Naive thymus-derived CD4-positive, alpha-beta T cell (primary cell): ENCODE measurements at regions not wholly inside any gene's neighbourhood (a gene's known extent, or its start where the extent isn't known, plus 50 kb on each side); places are given as distances from the start of the nearest gene placed in this dataset.

Experiments used
- ATAC-seq: fragments of 150-1000 bp; cut with Tn5 transposase; 2 replicates; pipeline ENCODE4 v1.10.0; 2021; ENCODE audit warnings: mild to moderate bottlenecking, moderate library complexity
- CTCF ChIA-PET: fragments of 350-600 bp; sonication (Branson Sonifier 250); formaldehyde crosslinking; loops from one replicate; lab custom pipeline; 2021; ENCODE audit warnings: antibody characterized with exemption; lab: Charles Lee
- POLR2A ChIA-PET: fragments of 350-600 bp; sonication (Branson Sonifier 250); formaldehyde crosslinking; loops from one replicate; lab custom pipeline; 2021; ENCODE audit warnings: antibody characterized with exemption, inconsistent platforms; lab: Charles Lee
- DNase-seq, 9 donors: peaks; one replicate each; pipeline versions ENCODE4 v3.0.0 to v3.0.0-alpha.2; 2020 to 2022; ENCODE audit warnings: mixed read lengths in 1 of 9
- H3K27ac ChIP-seq: one replicate; pipeline ENCODE4 v1.7.0; 2013; ENCODE audit warnings: mild to moderate bottlenecking, low read depth, low read length, moderate library complexity
- H3K27me3 ChIP-seq, 2 donors: one replicate each; pipeline ENCODE4 v1.7.0; 2013; ENCODE audit warnings: low read length in 2 of 2, mild to moderate bottlenecking in 2 of 2, moderate library complexity in 2 of 2; ENCODE audit not compliant: control insufficient read depth in 2 of 2, insufficient read depth in 2 of 2
- H3K36me3 ChIP-seq, 3 experiments: 1 replicate in 2 of 3; 2 replicates in 1 of 3; pipeline ENCODE4 v1.7.0; 2013; ENCODE audit warnings: low read length in 3 of 3, mild to moderate bottlenecking in 3 of 3, moderate library complexity in 1 of 3; ENCODE audit not compliant: insufficient read depth in 3 of 3, control insufficient read depth in 2 of 3
- H3K4me1 ChIP-seq, 2 donors: one replicate each; pipeline ENCODE4 v1.7.0; 2013; ENCODE audit warnings: low read length in 2 of 2, mild to moderate bottlenecking in 2 of 2, moderate library complexity in 1 of 2; ENCODE audit not compliant: control insufficient read depth in 2 of 2, insufficient read depth in 2 of 2
- H3K4me3 ChIP-seq: 2 replicates; pipeline ENCODE4 v1.7.0; 2013; ENCODE audit warnings: mild to moderate bottlenecking, low read length
- H3K9me3 ChIP-seq, 3 experiments: 1 replicate in 2 of 3; 2 replicates in 1 of 3; pipeline ENCODE4 v1.7.0; 2013; ENCODE audit warnings: low read length in 3 of 3; ENCODE audit not compliant: control insufficient read depth in 2 of 3
- H3K27ac Mint-ChIP-seq, 9 donors: one replicate each; pipeline ENCODE4 v1.8.0; 2020 to 2022; ENCODE audit warnings: mixed read lengths in 9 of 9, mild to moderate bottlenecking in 8 of 9, moderate library complexity in 5 of 9, inconsistent platforms in 2 of 9
- H3K27me3 Mint-ChIP-seq, 5 donors: one replicate each; pipeline ENCODE4 v1.8.0; 2021 to 2022; ENCODE audit warnings: mixed read lengths in 5 of 5, mild to moderate bottlenecking in 1 of 5
- H3K36me3 Mint-ChIP-seq, 5 donors: one replicate each; pipeline ENCODE4 v1.8.0; 2020 to 2022; ENCODE audit warnings: mixed read lengths in 5 of 5, mild to moderate bottlenecking in 3 of 5, inconsistent platforms in 1 of 5
- H3K4me1 Mint-ChIP-seq, 7 donors: one replicate each; pipeline ENCODE4 v1.8.0; 2020 to 2022; ENCODE audit warnings: mixed read lengths in 7 of 7, mild to moderate bottlenecking in 3 of 7, inconsistent platforms in 1 of 7
- H3K4me3 Mint-ChIP-seq, 10 donors: one replicate each; pipeline ENCODE4 v1.8.0; 2020 to 2022; ENCODE audit warnings: mild to moderate bottlenecking in 10 of 10, mixed read lengths in 10 of 10, moderate library complexity in 6 of 10, inconsistent platforms in 2 of 10
- H3K9me3 Mint-ChIP-seq, 11 donors: one replicate each; pipeline ENCODE4 v1.8.0; 2020 to 2022; ENCODE audit warnings: mixed read lengths in 11 of 11, mild to moderate bottlenecking in 4 of 11, inconsistent platforms in 1 of 11, moderate library complexity in 1 of 11
- intact Hi-C, 2 donors: fragments of 100-400 bp; cut with micrococcal nuclease; formaldehyde crosslinking; loops; one replicate each; pipeline ENCODE4 v1.15.1; 2023

- peaks cover 0 to 3% (median 0%) of the 10 kb centered on the region in 11 donors for H3K9me3 Mint-ChIP-seq
- H3K9me3 ChIP-seq, result no peaks in the 10 kb centered on the region
- H3K27me3 ChIP-seq, result no peaks in the 10 kb centered on the region
- no peak overlapping the region for H3K4me3 Mint-ChIP-seq
- no peaks in the 10 kb centered on the region for H3K36me3 ChIP-seq
- no peaks in the 10 kb centered on the region for H3K4me1 Mint-ChIP-seq
- H3K36me3 Mint-ChIP-seq, result no peaks in the 10 kb centered on the region
- H3K27ac Mint-ChIP-seq, result no peak overlapping the region
- intact Hi-C loops, result no loop called here
- ChIA-PET CTCF (no interaction called here), POLR2A (no interaction called here)
- ATAC-seq (no peak), DNase-seq (no peak)
- no peak overlapping the region for H3K27ac ChIP-seq
- H3K4me3 ChIP-seq, result no peak overlapping the region
- H3K4me1 ChIP-seq, result no peaks in the 10 kb centered on the region
- peaks cover 0 to 14% (median 12%) of the 10 kb centered on the region in 5 donors for H3K27me3 Mint-ChIP-seq
Observed at GRCh38 chr1:4597020-4597419, 57.4 kb upstream of the AJAP1 start.

- ChIA-PET CTCF (no interaction called here), POLR2A (no interaction called here)
- H3K36me3 Mint-ChIP-seq, result no peaks in the 10 kb centered on the region
- H3K27me3 Mint-ChIP-seq, result peaks cover 2 to 22% (median 17%) of the 10 kb centered on the region in 5 donors
- H3K9me3 ChIP-seq, result no peaks in the 10 kb centered on the region
- H3K4me1 Mint-ChIP-seq, result no peaks in the 10 kb centered on the region
- no peak for ATAC-seq
- H3K4me3 ChIP-seq, result no peak overlapping the region
- H3K27ac ChIP-seq, result no peak overlapping the region
- no peaks in the 10 kb centered on the region for H3K27me3 ChIP-seq
- H3K9me3 Mint-ChIP-seq, result peaks cover 0 to 3% (median 0%) of the 10 kb centered on the region in 11 donors
- no peaks in the 10 kb centered on the region for H3K36me3 ChIP-seq
- H3K4me3 Mint-ChIP-seq, result no peak overlapping the region
- no peak for DNase-seq
- no peaks in the 10 kb centered on the region for H3K4me1 ChIP-seq
- intact Hi-C loops, result no loop called here
- H3K27ac Mint-ChIP-seq, result no peak overlapping the region
Observed at GRCh38 chr1:4598561-4598960, 55.8 kb upstream of the AJAP1 start.

- intact Hi-C loops, result no loop called here
- CTCF ChIA-PET, result no interaction called here
- no peak for DNase-seq
Observed at GRCh38 chr1:4599521-4599920, 54.9 kb upstream of the AJAP1 start.

GRCh38 chr1:4599951-4600481 lies 54.4 kb upstream of the AJAP1 start:
- H3K9me3 ChIP-seq, result no peaks in the 10 kb centered on the region
- CTCF ChIA-PET, result no interaction called here
- intact Hi-C loops, result no loop called here
- no peak overlapping the region for H3K4me3 ChIP-seq
- POLR2A ChIA-PET, result interaction anchor here (0.6 kb wide), 1 partner anchor 45 kb away, joined by 4 read pairs; no protein-coding TSS in a partner anchor
- H3K27ac ChIP-seq, result no peak overlapping the region
- Mint-ChIP-seq H3K27me3 (peaks cover 3 to 25% (median 19%) of the 10 kb centered on the region in 5 donors), H3K4me1 (no peaks in the 10 kb centered on the region), H3K36me3 (no peaks in the 10 kb centered on the region), H3K27ac (no peak overlapping the region), H3K9me3 (peaks cover 0 to 3% (median 0%) of the 10 kb centered on the region in 11 donors), H3K4me3 (no peak overlapping the region)
- DNase-seq (no peak), ATAC-seq (no peak)
- no peaks in the 10 kb centered on the region for H3K27me3 ChIP-seq
- H3K36me3 ChIP-seq, result no peaks in the 10 kb centered on the region
- H3K4me1 ChIP-seq, result no peaks in the 10 kb centered on the region

More at GRCh38 chr1:4599521-4599920, 54.9 kb upstream of the AJAP1 start:
- Mint-ChIP-seq H3K36me3 (no peaks in the 10 kb centered on the region), H3K9me3 (peaks cover 0 to 3% (median 0%) of the 10 kb centered on the region in 11 donors), H3K27ac (no peak overlapping the region), H3K4me3 (no peak overlapping the region), H3K27me3 (peaks cover 3 to 25% (median 19%) of the 10 kb centered on the region in 5 donors), H3K4me1 (no peaks in the 10 kb centered on the region)
- Histone ChIP-seq H3K27me3 (no peaks in the 10 kb centered on the region), H3K9me3 (no peaks in the 10 kb centered on the region), H3K27ac (no peak overlapping the region), H3K36me3 (no peaks in the 10 kb centered on the region), H3K4me3 (no peak overlapping the region), H3K4me1 (no peaks in the 10 kb centered on the region)
- no peak for ATAC-seq
- POLR2A ChIA-PET, result interaction anchor here (0.6 kb wide), 1 partner anchor 46 kb away, joined by 4 read pairs; no protein-coding TSS in a partner anchor

GRCh38 chr1:4600615-4601460 lies 53.6 kb upstream of the AJAP1 start:
- no peak overlapping the region for H3K4me3 ChIP-seq
- no peak for DNase-seq
- ATAC-seq, result no peak
- Mint-ChIP-seq H3K9me3 (peaks cover 0 to 3% (median 0%) of the 10 kb centered on the region in 11 donors), H3K27ac (no peak overlapping the region), H3K27me3 (peaks cover 3 to 31% (median 24%) of the 10 kb centered on the region in 5 donors), H3K36me3 (no peaks in the 10 kb centered on the region), H3K4me1 (peaks cover 0 to 2% (median 0%) of the 10 kb centered on the region in 7 donors), H3K4me3 (no peak overlapping the region)
- no peaks in the 10 kb centered on the region for H3K27me3 ChIP-seq
- intact Hi-C loops, result no loop called here
- ChIA-PET POLR2A (no interaction called here), CTCF (no interaction called here)
- H3K27ac ChIP-seq, result no peak overlapping the region
- no peaks in the 10 kb centered on the region for H3K4me1 ChIP-seq
- H3K36me3 ChIP-seq, result no peaks in the 10 kb centered on the region
- H3K9me3 ChIP-seq, result no peaks in the 10 kb centered on the region

GRCh38 chr1:4601941-4602340 lies 52.5 kb upstream of the AJAP1 start:
- Histone ChIP-seq H3K27me3 (no peaks in the 10 kb centered on the region), H3K4me3 (no peak overlapping the region), H3K36me3 (no peaks in the 10 kb centered on the region), H3K9me3 (no peaks in the 10 kb centered on the region), H3K4me1 (no peaks in the 10 kb centered on the region), H3K27ac (no peak overlapping the region)
- DNase-seq (no peak), ATAC-seq (no peak)
- Mint-ChIP-seq H3K4me1 (peaks cover 0 to 2% (median 0%) of the 10 kb centered on the region in 7 donors), H3K4me3 (no peak overlapping the region), H3K27ac (no peak overlapping the region), H3K36me3 (no peaks in the 10 kb centered on the region), H3K9me3 (peaks cover 0 to 4% (median 0%) of the 10 kb centered on the region in 11 donors), H3K27me3 (peaks cover 3 to 42% (median 33%) of the 10 kb centered on the region in 5 donors)
- intact Hi-C loops, result no loop called here
- CTCF ChIA-PET, result no interaction called here
- POLR2A ChIA-PET, result no interaction called here
